AG04449 (cell line): ENCODE measurements at regions not wholly inside any gene's neighbourhood (a gene's known extent, or its start where the extent isn't known, plus 50 kb on each side); places are given as distances from the start of the nearest gene placed in this dataset.

Experiments
- CTCF ChIA-PET: fragments of 350-600 bp; formaldehyde crosslinking; extraction: SDS; loops from one replicate; lab custom pipeline; 2021; ENCODE audit warnings: antibody characterized with exemption; lab: Yijun Ruan, JAX
- POLR2A ChIA-PET: fragments of 400-600, 350-600 bp; formaldehyde crosslinking; extraction: SDS; loops from one replicate; lab custom pipeline; 2020; ENCODE audit warnings: antibody characterized with exemption, inconsistent platforms; lab: Yijun Ruan, JAX
- DNase-seq: peaks from one replicate; pipeline ENCODE4 v3.0.0-alpha.2; 2010; ENCODE audit warnings: low read depth, low spot score
- H3K4me3 ChIP-seq: 2 replicates; pipeline ENCODE4 v1.5.1; 2011; ENCODE audit warnings: low read depth, mild to moderate bottlenecking, control low read depth, low read length
- TF ChIP-seq, protein P1 (sequence below): IDR thresholded peaks from one replicate; pipeline ENCODE4 v1.5.1; 2011; ENCODE audit warnings: mild to moderate bottlenecking, moderate library complexity, low read length, control low read depth, inconsistent platforms; ENCODE audit not compliant: insufficient read depth; ENCODE audit errors: missing control alignments

DNA sequence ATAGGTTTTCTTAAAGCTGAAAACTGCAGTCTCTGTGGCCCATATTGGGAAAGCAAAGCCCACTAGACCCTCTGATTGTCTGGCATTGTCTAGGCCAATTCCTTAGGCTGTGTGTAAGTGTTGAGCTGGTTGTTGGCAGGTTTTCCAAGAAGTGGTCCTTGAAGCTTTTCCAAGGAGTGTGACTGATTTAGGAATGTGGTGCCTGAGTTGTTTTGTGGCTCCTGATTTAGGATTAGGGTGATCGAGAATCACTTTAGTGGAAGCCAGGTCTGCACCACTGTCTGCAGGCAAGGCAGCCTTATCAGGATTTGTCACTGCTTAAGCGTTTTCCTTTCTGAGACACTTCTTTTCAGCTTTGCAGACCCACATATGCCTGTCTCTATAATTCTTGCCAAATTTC, 339.0 kb upstream of the DDX53 start:
- ChIA-PET POLR2A (no interaction called here), CTCF (no interaction called here)
- TF ChIP-seq, protein P1, sequence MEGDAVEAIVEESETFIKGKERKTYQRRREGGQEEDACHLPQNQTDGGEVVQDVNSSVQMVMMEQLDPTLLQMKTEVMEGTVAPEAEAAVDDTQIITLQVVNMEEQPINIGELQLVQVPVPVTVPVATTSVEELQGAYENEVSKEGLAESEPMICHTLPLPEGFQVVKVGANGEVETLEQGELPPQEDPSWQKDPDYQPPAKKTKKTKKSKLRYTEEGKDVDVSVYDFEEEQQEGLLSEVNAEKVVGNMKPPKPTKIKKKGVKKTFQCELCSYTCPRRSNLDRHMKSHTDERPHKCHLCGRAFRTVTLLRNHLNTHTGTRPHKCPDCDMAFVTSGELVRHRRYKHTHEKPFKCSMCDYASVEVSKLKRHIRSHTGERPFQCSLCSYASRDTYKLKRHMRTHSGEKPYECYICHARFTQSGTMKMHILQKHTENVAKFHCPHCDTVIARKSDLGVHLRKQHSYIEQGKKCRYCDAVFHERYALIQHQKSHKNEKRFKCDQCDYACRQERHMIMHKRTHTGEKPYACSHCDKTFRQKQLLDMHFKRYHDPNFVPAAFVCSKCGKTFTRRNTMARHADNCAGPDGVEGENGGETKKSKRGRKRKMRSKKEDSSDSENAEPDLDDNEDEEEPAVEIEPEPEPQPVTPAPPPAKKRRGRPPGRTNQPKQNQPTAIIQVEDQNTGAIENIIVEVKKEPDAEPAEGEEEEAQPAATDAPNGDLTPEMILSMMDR, result no peak
- no peak for DNase-seq
- H3K4me3 ChIP-seq, result no peak overlapping the region

DNA sequence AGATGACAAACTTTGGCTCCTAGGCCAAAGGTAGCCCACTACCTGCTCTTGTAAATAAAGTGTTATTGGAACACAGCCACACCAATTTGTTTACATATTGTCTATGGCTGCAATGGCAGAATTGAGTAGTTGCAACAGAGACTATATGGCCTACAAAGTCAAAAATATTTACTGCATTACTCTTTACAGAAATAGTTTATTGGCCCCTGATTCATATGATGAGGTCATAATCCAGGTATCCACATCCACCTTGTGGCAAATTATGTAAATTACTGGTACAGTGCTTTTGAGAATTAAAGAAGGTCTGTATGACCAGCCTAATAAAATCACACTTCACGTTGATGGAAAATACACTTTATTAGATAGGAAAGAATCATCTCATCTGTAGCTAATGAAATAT, 337.0 kb upstream of the DDX53 start:
- DNase-seq, result no peak
- no peak overlapping the region for H3K4me3 ChIP-seq
- POLR2A ChIA-PET, result no interaction called here
- CTCF ChIA-PET, result no interaction called here
- TF ChIP-seq, protein P1, result no peak

- CTCF ChIA-PET, result no interaction called here
- DNase-seq, result no peak
- no peak overlapping the region for H3K4me3 ChIP-seq
- TF ChIP-seq, protein P1, result no peak
- POLR2A ChIA-PET, result no interaction called here
Observed at GRCh38 chrX:22664826-22665225, 334.9 kb upstream of the DDX53 start.

- TF ChIP-seq, protein P1, result no peak
- CTCF ChIA-PET, result no interaction called here
- POLR2A ChIA-PET, result no interaction called here
- no peak overlapping the region for H3K4me3 ChIP-seq
- no peak for DNase-seq
Observed at GRCh38 chrX:22665818-22666217, 333.9 kb upstream of the DDX53 start.

- POLR2A ChIA-PET, result no interaction called here
Observed at GRCh38 chrX:22666441-22666840, 333.3 kb upstream of the DDX53 start.

GRCh38 chrX:22674932-22675331, 324.8 kb upstream of the DDX53 start:
- H3K4me3 ChIP-seq, result no peak overlapping the region
- no peak for DNase-seq
- POLR2A ChIA-PET, result no interaction called here
- CTCF ChIA-PET, result no interaction called here
- TF ChIP-seq, protein P1, result no peak

More at GRCh38 chrX:22666441-22666840, 333.3 kb upstream of the DDX53 start:
- TF ChIP-seq, protein P1, result no peak
- H3K4me3 ChIP-seq, result no peak overlapping the region
- DNase-seq, result no peak
- CTCF ChIA-PET, result no interaction called here
